Testis (tissue), 2 donors: ENCODE measurements at regions not wholly inside any gene's neighbourhood (a gene's known extent, or its start where the extent isn't known, plus 50 kb on each side); places are given as distances from the start of the nearest gene placed in this dataset.

Experiments
- CTCF ChIP-seq, 3 experiments: fragments of 450-650 bp in 2 of 3; fragments of 200-600 bp in 1 of 3; sonication (generic) in 1 of 3; IDR thresholded peaks; one replicate each; pipeline ENCODE4 v1.5.1; 2016 to 2019; ENCODE audit warnings: antibody characterized with exemption in 3 of 3, mild to moderate bottlenecking in 2 of 3, moderate library complexity in 1 of 3
- POLR2A ChIP-seq: fragments of 450-650 bp; IDR thresholded peaks from one replicate; pipeline ENCODE4 v1.6.1; 2017; ENCODE audit warnings: antibody characterized with exemption, mild to moderate bottlenecking, moderate library complexity

GRCh38 chr9:107925749-107926297, 436.3 kb upstream of the KLF4 start:
- TF ChIP-seq POLR2A (no peak), CTCF (IDR thresholded peaks at IDR 0.05) (no peak)
